ENCODE measurements at regions not wholly inside any gene's neighbourhood (a gene's known extent, or its start where the extent isn't known, plus 50 kb on each side); places are given as distances from the start of the nearest gene placed in this dataset.

- TF ChIP-seq EZH2 (IDR thresholded peaks at IDR 0.05; ENCODE audit: borderline replicate concordance, low read depth, low read length, poor library complexity, severe bottlenecking) (no peak), CTCF (conservative IDR thresholded peaks at IDR 0.05; ENCODE audit: low read depth, low read length) (no peak)
- CTCF ChIA-PET, result no interaction called here
- Histone ChIP-seq H3K36me3 (ENCODE audit: insufficient read depth, low read length, poor library complexity, severe bottlenecking) (no peaks in the 10 kb centered on the region), H3K27me3 (replicated peaks; ENCODE audit: insufficient read depth, low read depth, low read length, poor library complexity) (no peaks in the 10 kb centered on the region), H3K27ac (ENCODE audit: low read depth, low read length, poor library complexity, severe bottlenecking) (no peak overlapping the region), H3K4me1 (ENCODE audit: insufficient read depth, low read length, poor library complexity, severe bottlenecking) (no peaks in the 10 kb centered on the region), H3K4me3 (ENCODE audit: low read depth, low read length, poor library complexity, severe bottlenecking) (no peak overlapping the region), H3K9me3 (ENCODE audit: low read depth, low read length, poor library complexity, severe bottlenecking) (no peaks in the 10 kb centered on the region)
- POLR2A ChIA-PET (ENCODE audit: low non-redundant PET), result no interaction called here
- DNase-seq (ENCODE audit: low spot score), result no peak
- BruUV-seq (replicated peaks), result no TSS peak
- intact Hi-C loops (cut with micrococcal nuclease; ENCODE audit: unreplicated experiment), result no loop called here
Observed at GRCh38 chr2:7837237-7837760, 844.6 kb upstream of the ID2 start.

GRCh38 chr2:7838669-7839068, 843.2 kb upstream of the ID2 start:
- no peak overlapping the region for H3K27ac ChIP-seq (ENCODE audit: low read depth, low read length, poor library complexity, severe bottlenecking)
- intact Hi-C loops (cut with micrococcal nuclease; ENCODE audit: unreplicated experiment), result no loop called here
- no peaks in the 10 kb centered on the region for H3K36me3 ChIP-seq (ENCODE audit: insufficient read depth, low read length, poor library complexity, severe bottlenecking)
- H3K9me3 ChIP-seq (ENCODE audit: low read depth, low read length, poor library complexity, severe bottlenecking), result no peaks in the 10 kb centered on the region
- H3K4me3 ChIP-seq (ENCODE audit: low read depth, low read length, poor library complexity, severe bottlenecking), result no peak overlapping the region
- POLR2A ChIA-PET (ENCODE audit: low non-redundant PET), result no interaction called here
- CTCF ChIA-PET, result no interaction called here
- no peak for DNase-seq (ENCODE audit: low spot score)
- TF ChIP-seq EZH2 (IDR thresholded peaks at IDR 0.05; ENCODE audit: borderline replicate concordance, low read depth, low read length, poor library complexity, severe bottlenecking) (no peak), CTCF (conservative IDR thresholded peaks at IDR 0.05; ENCODE audit: low read depth, low read length) (no peak)
- BruUV-seq (replicated peaks), result no TSS peak
- no peaks in the 10 kb centered on the region for H3K27me3 ChIP-seq (replicated peaks; ENCODE audit: insufficient read depth, low read depth, low read length, poor library complexity)
- H3K4me1 ChIP-seq (ENCODE audit: insufficient read depth, low read length, poor library complexity, severe bottlenecking), result no peaks in the 10 kb centered on the region

- ChIA-PET CTCF (no interaction called here), POLR2A (ENCODE audit: low non-redundant PET) (no interaction called here)
- no peaks in the 10 kb centered on the region for H3K27me3 ChIP-seq (replicated peaks; ENCODE audit: insufficient read depth, low read depth, low read length, poor library complexity)
- no TSS peak for BruUV-seq (replicated peaks)
- H3K4me1 ChIP-seq (ENCODE audit: insufficient read depth, low read length, poor library complexity, severe bottlenecking), result no peaks in the 10 kb centered on the region
- TF ChIP-seq EZH2 (IDR thresholded peaks at IDR 0.05; ENCODE audit: borderline replicate concordance, low read depth, low read length, poor library complexity, severe bottlenecking) (no peak), CTCF (conservative IDR thresholded peaks at IDR 0.05; ENCODE audit: low read depth, low read length) (no peak)
- no peaks in the 10 kb centered on the region for H3K36me3 ChIP-seq (ENCODE audit: insufficient read depth, low read length, poor library complexity, severe bottlenecking)
- no peak for DNase-seq (ENCODE audit: low spot score)
- H3K27ac ChIP-seq (ENCODE audit: low read depth, low read length, poor library complexity, severe bottlenecking), result no peak overlapping the region
- no peaks in the 10 kb centered on the region for H3K9me3 ChIP-seq (ENCODE audit: low read depth, low read length, poor library complexity, severe bottlenecking)
- H3K4me3 ChIP-seq (ENCODE audit: low read depth, low read length, poor library complexity, severe bottlenecking), result no peak overlapping the region
- intact Hi-C loops (cut with micrococcal nuclease; ENCODE audit: unreplicated experiment), result no loop called here
Observed at GRCh38 chr2:7840651-7841380, 841.0 kb upstream of the ID2 start.
